Liver (tissue), 8 donors: ENCODE measurements at regions not wholly inside any gene's neighbourhood (a gene's known extent, or its start where the extent isn't known, plus 50 kb on each side); places are given as distances from the start of the nearest gene placed in this dataset. TPM values are rescaled to one million over a fixed set of nuclear protein-coding genes. Genes with fewer than 3 reads are reported as not detected.

ENCODE experiments used
- DNase-seq: peaks from one replicate; pipeline ENCODE4 v3.0.0-alpha.2; 2017; ENCODE audit warnings: low spot score
- H3K27ac ChIP-seq, 2 donors: one replicate each; pipeline ENCODE4 v1.7.0; 2013; ENCODE audit warnings: inconsistent platforms in 2 of 2, low read length in 2 of 2, control low read depth in 1 of 2, low read depth in 1 of 2, mild to moderate bottlenecking in 1 of 2
- H3K27me3 ChIP-seq, 4 donors: one replicate each; pipeline versions ENCODE4 v1.6.1 to v1.7.0; 2013; ENCODE audit warnings: low read length in 3 of 4, inconsistent platforms in 1 of 4, mild to moderate bottlenecking in 1 of 4, moderate library complexity in 1 of 4; ENCODE audit not compliant: control insufficient read depth in 4 of 4, insufficient read depth in 4 of 4
- H3K36me3 ChIP-seq, 4 donors: one replicate each; pipeline versions ENCODE4 v1.6.1 to v1.7.0; 2013; ENCODE audit warnings: low read length in 3 of 4, mild to moderate bottlenecking in 3 of 4, low read depth in 1 of 4, moderate library complexity in 1 of 4; ENCODE audit not compliant: control insufficient read depth in 4 of 4, insufficient read depth in 3 of 4
- H3K4me1 ChIP-seq, 4 donors: one replicate each; pipeline versions ENCODE4 v1.6.1 to v1.7.0; 2013; ENCODE audit warnings: low read length in 3 of 4, mild to moderate bottlenecking in 3 of 4, moderate library complexity in 1 of 4; ENCODE audit not compliant: control insufficient read depth in 4 of 4, insufficient read depth in 4 of 4
- H3K4me3 ChIP-seq, 3 donors: one replicate each; pipeline versions ENCODE4 v1.6.1 to v1.7.0; 2013; ENCODE audit warnings: low read length in 3 of 3, control low read depth in 1 of 3, low read depth in 1 of 3, mild to moderate bottlenecking in 1 of 3
- H3K9ac ChIP-seq, 2 donors: one replicate each; pipeline ENCODE4 v1.7.0; 2013; ENCODE audit warnings: low read length in 2 of 2, mild to moderate bottlenecking in 2 of 2, moderate library complexity in 2 of 2, control low read depth in 1 of 2, low read depth in 1 of 2
- H3K9me3 ChIP-seq, 4 donors: one replicate each; pipeline versions ENCODE4 v1.6.1 to v1.7.0; 2013; ENCODE audit warnings: low read length in 3 of 4; ENCODE audit not compliant: control insufficient read depth in 4 of 4
- ATF3 ChIP-seq: IDR thresholded peaks from 2 replicates; pipeline ENCODE4 v1.6.1; 2016; ENCODE audit warnings: antibody characterized with exemption
- EGR1 ChIP-seq, 2 donors: IDR thresholded peaks; 2 replicates each; pipeline ENCODE4 v1.6.1; 2016 to 2018; ENCODE audit warnings: antibody characterized with exemption in 2 of 2, low read depth in 2 of 2
- FOXA1 ChIP-seq: IDR thresholded peaks from 2 replicates; pipeline ENCODE4 v1.6.1; 2016; ENCODE audit warnings: antibody characterized with exemption
- GABPA ChIP-seq, 2 donors: IDR thresholded peaks in 1 of 2; conservative IDR thresholded peaks in 1 of 2; 2 replicates each; pipeline ENCODE4 v1.6.1; 2016; ENCODE audit warnings: antibody characterized with exemption in 2 of 2, mild to moderate bottlenecking in 1 of 2, moderate library complexity in 1 of 2
- HNF4A ChIP-seq, 2 donors: conservative IDR thresholded peaks; 2 replicates each; pipeline ENCODE4 v1.6.1; 2016; ENCODE audit warnings: antibody characterized with exemption in 2 of 2, mild to moderate bottlenecking in 2 of 2
- HNF4G ChIP-seq: IDR thresholded peaks from 2 replicates; pipeline ENCODE4 v1.6.1; 2016; ENCODE audit warnings: antibody characterized with exemption
- JUND ChIP-seq, 2 donors: IDR thresholded peaks; 2 replicates each; pipeline ENCODE4 v1.6.1; 2016; ENCODE audit warnings: antibody characterized with exemption in 2 of 2
- MAX ChIP-seq: IDR thresholded peaks from 2 replicates; pipeline ENCODE4 v1.6.1; 2016; ENCODE audit warnings: antibody characterized with exemption
- NR2F2 ChIP-seq: IDR thresholded peaks from 2 replicates; pipeline ENCODE4 v1.6.1; 2016; ENCODE audit warnings: antibody characterized with exemption
- REST ChIP-seq: IDR thresholded peaks from 2 replicates; pipeline ENCODE4 v1.6.1; 2016; ENCODE audit warnings: antibody characterized with exemption, mild to moderate bottlenecking
- RXRA ChIP-seq, 2 donors: IDR thresholded peaks; 2 replicates each; pipeline ENCODE4 v1.6.1; 2017 to 2018; ENCODE audit warnings: antibody characterized with exemption in 2 of 2, mild to moderate bottlenecking in 1 of 2
- SP1 ChIP-seq: IDR thresholded peaks from 2 replicates; pipeline ENCODE4 v1.6.1; 2018; ENCODE audit warnings: antibody characterized with exemption, mild to moderate bottlenecking
- TAF1 ChIP-seq: conservative IDR thresholded peaks from 2 replicates; pipeline ENCODE4 v1.6.1; 2016; ENCODE audit warnings: antibody characterized with exemption, mild to moderate bottlenecking
- YY1 ChIP-seq: IDR thresholded peaks from 2 replicates; pipeline ENCODE4 v1.6.1; 2016; ENCODE audit warnings: antibody characterized with exemption, mild to moderate bottlenecking
- ZBTB33 ChIP-seq: IDR thresholded peaks from 2 replicates; pipeline ENCODE4 v1.6.1; 2016; ENCODE audit warnings: antibody characterized with exemption
- WGBS: extraction: QIAGEN DNeasy Blood & Tissue Kit; methylation state at CpG from one replicate; pipeline ENCODE4 v1.1.7; 2013; 5-methylcytosine and 5-hydroxymethylcytosine counted together
- small RNA-seq: library from RNA; depleted of rRNA; stranded (forward); fragments of <200 nt; gene quantifications from one replicate; pipeline ENCODE3, GENCODE V24; 2014
- donor health status: healthy.
- donor health status: healthy.
- donor health status: healthy.
- donor health status: healthy.

- Histone ChIP-seq H3K9me3 (no peaks in the 10 kb centered on the region), H3K27me3 (peaks cover 0 to 3% (median 0%) of the 10 kb centered on the region in 4 donors), H3K4me1 (no peaks in the 10 kb centered on the region), H3K27ac (no peak overlapping the region), H3K36me3 (no peaks in the 10 kb centered on the region), H3K9ac (no peak overlapping the region), H3K4me3 (no peak overlapping the region)
- DNase-seq = no peak
- 91% methylated on average over 1 of the region's 1 CpG for WGBS
- TF ChIP-seq MAX (no peak), NR2F2 (no peak), RXRA (IDR thresholded peaks at IDR 0.05) (no peak), SP1 (no peak), ATF3 (no peak), YY1 (no peak), EGR1 (IDR thresholded peaks at IDR 0.05; ENCODE audit: low read depth in 2 of 2) (no peak), FOXA1 (no peak), HNF4A (conservative IDR thresholded peaks at IDR 0.05) (no peak), GABPA (IDR thresholded peaks at IDR 0.05 in 1 of 2, conservative IDR thresholded peaks at IDR 0.05 in 1 of 2) (no peak), HNF4G (no peak)
Measured at GRCh38 chr2:144571770-144572169, 51.9 kb upstream of the ZEB2 start.

GRCh38 chr2:144570566-144570965 is 50.6 kb upstream of the ZEB2 start:
- no peaks in the 10 kb centered on the region for H3K9me3 ChIP-seq
- DNase-seq = no peak
- no peak for TF ChIP-seq SP1
- no peak for TF ChIP-seq ZBTB33
- no peak for TF ChIP-seq JUND (IDR thresholded peaks at IDR 0.05)
- no peak for TF ChIP-seq TAF1
- no peak for TF ChIP-seq ATF3
- no peak for TF ChIP-seq GABPA (IDR thresholded peaks at IDR 0.05 in 1 of 2, conservative IDR thresholded peaks at IDR 0.05 in 1 of 2)
- TF ChIP-seq NR2F2 = no peak
- no peak for TF ChIP-seq REST
- H3K4me1 ChIP-seq = no peaks in the 10 kb centered on the region
- H3K4me3 ChIP-seq = no peak overlapping the region
- 80% methylated on average over 3 of the region's 3 CpGs for WGBS
- H3K27me3 ChIP-seq = peaks cover 0 to 3% (median 0%) of the 10 kb centered on the region in 4 donors
- no peak overlapping the region for H3K9ac ChIP-seq
- no peaks in the 10 kb centered on the region for H3K36me3 ChIP-seq
- H3K27ac ChIP-seq = no peak overlapping the region

Small RNA genes in the stretch of these regions (small RNA-seq; reads per million reads assigned to genes)
- gene RF00019 (not detected), gene RF01992 (not detected), gene RNA5SP106 (not detected), gene RNU6-692P (not detected), gene RNU6-715P (not detected), gene RNU7-2P (not detected)
